ENCODE measurements at regions not wholly inside any gene's neighbourhood (a gene's known extent, or its start where the extent isn't known, plus 50 kb on each side); places are given as distances from the start of the nearest gene placed in this dataset.

DNA sequence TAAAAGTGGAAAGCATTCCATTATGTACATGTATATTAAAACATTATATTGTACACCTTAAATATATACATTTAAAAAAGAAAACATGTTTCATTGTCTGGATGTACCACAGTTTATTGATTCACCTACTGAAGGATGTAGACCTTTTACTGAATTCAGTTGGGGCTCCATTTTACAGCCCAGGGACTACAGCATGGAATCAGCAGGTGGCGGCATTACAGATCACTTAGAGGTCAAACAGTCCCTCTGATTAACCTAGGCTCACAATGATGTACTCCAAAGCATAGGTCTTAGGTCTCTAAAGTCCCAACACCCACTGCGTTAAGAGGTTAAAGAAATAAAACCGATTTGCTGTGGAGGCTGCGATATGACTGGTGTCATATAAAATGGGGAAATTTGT is 490.9 kb downstream of the SHISA9 start:
- DNase-seq (ENCODE audit: low read depth): no peak
- H3K4me3 ChIP-seq (ENCODE audit: low read depth, low read length): no peak overlapping the region
- in situ Hi-C loops (cut with HindIII; ENCODE audit: low sequenced_read_pairs): no loop called here
- TF ChIP-seq, protein P1, sequence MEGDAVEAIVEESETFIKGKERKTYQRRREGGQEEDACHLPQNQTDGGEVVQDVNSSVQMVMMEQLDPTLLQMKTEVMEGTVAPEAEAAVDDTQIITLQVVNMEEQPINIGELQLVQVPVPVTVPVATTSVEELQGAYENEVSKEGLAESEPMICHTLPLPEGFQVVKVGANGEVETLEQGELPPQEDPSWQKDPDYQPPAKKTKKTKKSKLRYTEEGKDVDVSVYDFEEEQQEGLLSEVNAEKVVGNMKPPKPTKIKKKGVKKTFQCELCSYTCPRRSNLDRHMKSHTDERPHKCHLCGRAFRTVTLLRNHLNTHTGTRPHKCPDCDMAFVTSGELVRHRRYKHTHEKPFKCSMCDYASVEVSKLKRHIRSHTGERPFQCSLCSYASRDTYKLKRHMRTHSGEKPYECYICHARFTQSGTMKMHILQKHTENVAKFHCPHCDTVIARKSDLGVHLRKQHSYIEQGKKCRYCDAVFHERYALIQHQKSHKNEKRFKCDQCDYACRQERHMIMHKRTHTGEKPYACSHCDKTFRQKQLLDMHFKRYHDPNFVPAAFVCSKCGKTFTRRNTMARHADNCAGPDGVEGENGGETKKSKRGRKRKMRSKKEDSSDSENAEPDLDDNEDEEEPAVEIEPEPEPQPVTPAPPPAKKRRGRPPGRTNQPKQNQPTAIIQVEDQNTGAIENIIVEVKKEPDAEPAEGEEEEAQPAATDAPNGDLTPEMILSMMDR (IDR thresholded peaks at IDR 0.05; ENCODE audit: low read depth, low read length, missing control alignments): no peak

DNA sequence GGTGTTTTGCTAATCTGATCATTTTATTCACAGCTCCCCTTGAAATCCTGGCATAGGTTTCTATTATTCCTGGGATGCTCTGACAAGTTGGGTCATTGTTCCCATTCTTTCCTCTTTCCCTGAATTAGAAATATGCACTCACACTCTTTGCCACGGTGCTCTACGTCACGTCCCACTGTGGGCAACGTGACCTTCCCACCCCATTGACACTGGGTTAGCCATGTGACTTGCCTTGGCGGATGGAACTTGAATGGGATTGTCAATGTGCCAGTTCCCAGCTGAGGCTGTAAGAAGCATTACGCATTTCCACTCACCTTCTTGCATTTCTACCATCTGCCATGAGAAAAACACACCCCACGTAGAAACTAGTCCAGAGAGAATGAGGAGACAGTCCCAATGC is 492.4 kb downstream of the SHISA9 start:
- no peak for DNase-seq (ENCODE audit: low read depth)
- TF ChIP-seq, protein P1 (IDR thresholded peaks at IDR 0.05; ENCODE audit: low read depth, low read length, missing control alignments): no peak
- in situ Hi-C loops (cut with HindIII; ENCODE audit: low sequenced_read_pairs): no loop called here
- no peak overlapping the region for H3K4me3 ChIP-seq (ENCODE audit: low read depth, low read length)

DNA sequence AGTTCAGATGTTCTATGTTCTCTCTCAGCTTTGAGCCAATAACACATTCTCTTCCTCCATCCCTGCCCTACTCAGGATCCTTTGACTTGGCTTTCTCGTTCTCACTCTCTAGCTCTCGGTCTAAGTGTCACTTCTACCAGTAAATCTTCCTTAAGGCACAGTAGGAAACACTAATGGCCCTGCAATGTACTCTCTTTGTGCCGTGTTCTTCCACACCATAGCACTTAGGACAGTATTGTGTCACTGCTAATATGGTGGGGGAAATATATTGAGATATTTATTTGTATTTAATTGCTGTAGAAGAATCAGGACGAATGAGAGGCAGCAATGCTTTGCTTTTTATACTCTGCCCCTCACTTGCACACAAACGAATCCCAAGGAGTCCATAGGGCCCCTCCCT is 493.1 kb downstream of the SHISA9 start:
- no peak overlapping the region for H3K4me3 ChIP-seq (ENCODE audit: low read depth, low read length)
- DNase-seq (ENCODE audit: low read depth): no peak
- in situ Hi-C loops (cut with HindIII; ENCODE audit: low sequenced_read_pairs): no loop called here
- TF ChIP-seq, protein P1 (IDR thresholded peaks at IDR 0.05; ENCODE audit: low read depth, low read length, missing control alignments): no peak

DNA sequence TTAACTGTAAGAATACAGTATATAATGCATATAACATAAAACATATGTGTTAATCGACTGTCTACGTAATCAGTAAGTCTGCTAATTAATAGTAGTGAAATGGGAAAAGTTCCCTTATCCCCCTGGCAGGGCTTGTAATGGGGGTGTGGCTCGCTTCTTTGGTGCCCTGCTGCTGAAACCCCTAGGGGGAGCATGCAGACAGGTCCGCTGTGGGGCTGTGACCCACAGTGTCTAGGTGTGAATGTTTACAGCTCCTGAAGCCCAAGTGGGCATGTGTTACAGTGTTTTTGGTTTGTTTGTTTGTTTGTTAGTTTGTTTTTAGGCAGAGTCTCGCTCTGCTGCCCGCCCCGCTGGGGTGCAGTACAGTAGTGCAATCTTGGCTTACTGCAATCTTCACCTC is 495.7 kb downstream of the SHISA9 start:
- TF ChIP-seq, protein P1 (IDR thresholded peaks at IDR 0.05; ENCODE audit: low read depth, low read length, missing control alignments): no peak
- H3K4me3 ChIP-seq (ENCODE audit: low read depth, low read length): no peak overlapping the region
- no peak for DNase-seq (ENCODE audit: low read depth)
- in situ Hi-C loops (cut with HindIII; ENCODE audit: low sequenced_read_pairs): no loop called here

DNA sequence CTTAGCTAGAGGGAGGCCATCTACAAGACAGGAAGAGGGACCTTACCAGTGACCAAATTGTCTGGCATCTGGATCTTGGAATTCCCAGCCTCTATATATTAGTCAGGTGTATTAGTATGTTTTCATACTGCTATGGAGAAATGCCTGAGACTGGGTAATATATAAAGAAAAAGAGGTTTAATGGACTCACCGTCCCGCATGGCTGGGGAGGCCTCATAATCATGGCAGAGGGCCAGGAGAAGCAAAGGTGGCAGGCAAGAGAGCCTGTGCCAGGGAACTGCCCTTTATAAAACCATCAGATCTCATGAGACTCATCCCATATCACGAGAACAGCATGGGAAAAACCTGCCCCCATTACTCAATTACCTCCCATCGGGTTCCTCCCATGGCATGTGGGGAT is 500.2 kb downstream of the SHISA9 start:
- TF ChIP-seq, protein P1 (IDR thresholded peaks at IDR 0.05; ENCODE audit: low read depth, low read length, missing control alignments): no peak
- DNase-seq (ENCODE audit: low read depth): no peak
- H3K4me3 ChIP-seq (ENCODE audit: low read depth, low read length): no peak overlapping the region
- in situ Hi-C loops (cut with HindIII; ENCODE audit: low sequenced_read_pairs): no loop called here

DNA sequence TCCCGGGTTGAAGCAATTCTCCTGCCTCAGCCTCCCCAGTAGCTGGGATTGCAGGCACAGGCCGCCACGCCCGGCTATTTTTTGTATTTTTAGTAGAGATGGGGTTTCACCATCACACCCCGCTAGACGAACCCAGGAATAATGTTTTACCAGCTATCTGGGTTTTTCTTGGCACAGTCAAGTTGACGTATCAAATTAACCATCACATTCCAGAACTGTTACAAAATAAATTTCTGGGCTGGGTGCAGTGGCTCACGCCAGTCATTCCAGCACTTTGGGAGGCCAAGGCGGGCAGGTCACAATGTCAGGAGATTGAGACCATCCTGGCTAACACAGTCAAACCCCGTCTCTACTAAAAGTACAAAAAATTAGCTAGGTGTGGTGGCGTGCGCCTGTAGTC is 501.2 kb downstream of the SHISA9 start:
- no peak for DNase-seq (ENCODE audit: low read depth)
- TF ChIP-seq, protein P1 (IDR thresholded peaks at IDR 0.05; ENCODE audit: low read depth, low read length, missing control alignments): no peak
- in situ Hi-C loops (cut with HindIII; ENCODE audit: low sequenced_read_pairs): no loop called here
- no peak overlapping the region for H3K4me3 ChIP-seq (ENCODE audit: low read depth, low read length)

DNA sequence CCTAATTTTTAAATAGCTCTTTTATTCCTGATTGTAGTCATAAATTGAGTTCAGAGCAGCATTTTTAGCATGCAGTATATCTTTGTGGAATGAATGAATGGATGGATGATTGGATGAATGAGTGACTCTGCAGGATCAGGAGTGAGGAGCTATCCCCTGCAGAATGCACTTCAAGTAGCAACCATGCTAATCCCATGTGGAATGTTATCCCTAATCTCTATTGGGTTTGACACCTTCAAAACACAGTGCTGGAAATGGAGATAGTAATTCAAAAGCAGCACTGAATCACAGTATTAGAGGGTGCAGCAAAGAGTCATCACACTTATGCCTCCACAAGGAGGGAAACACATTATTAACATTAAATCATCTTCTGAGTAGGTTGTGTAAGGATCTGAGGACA is 501.9 kb downstream of the SHISA9 start:
- no peak overlapping the region for H3K4me3 ChIP-seq (ENCODE audit: low read depth, low read length)
- DNase-seq (ENCODE audit: low read depth): no peak
- in situ Hi-C loops (cut with HindIII; ENCODE audit: low sequenced_read_pairs): no loop called here
- TF ChIP-seq, protein P1 (IDR thresholded peaks at IDR 0.05; ENCODE audit: low read depth, low read length, missing control alignments): no peak
